Osteoblast (primary cell): ENCODE measurements at regions not wholly inside any gene's neighbourhood (a gene's known extent, or its start where the extent isn't known, plus 50 kb on each side); places are given as distances from the start of the nearest gene placed in this dataset.

Experiments used
- DNase-seq: peaks from one replicate; pipeline ENCODE4 v3.0.0; 2011; ENCODE audit warnings: low spot score, mixed read lengths; ENCODE audit not compliant: insufficient read length; ENCODE audit errors: missing footprints
- H2AFZ ChIP-seq: 2 replicates; pipeline ENCODE4 v1.6.0; 2011; ENCODE audit warnings: mild to moderate bottlenecking, low read length
- H3K27ac ChIP-seq: 2 replicates; pipeline ENCODE4 v1.5.1; 2011; ENCODE audit warnings: mild to moderate bottlenecking, low read depth, low read length, moderate library complexity
- H3K27me3 ChIP-seq: 2 replicates; pipeline ENCODE4 v1.6.0; 2012; ENCODE audit warnings: mild to moderate bottlenecking, control low read depth, inconsistent platforms, low read length, moderate library complexity; ENCODE audit not compliant: insufficient read depth
- H3K36me3 ChIP-seq: 2 replicates; pipeline ENCODE4 v1.5.1; 2011; ENCODE audit warnings: mild to moderate bottlenecking, low read length, control low read depth, moderate library complexity; ENCODE audit not compliant: insufficient read depth
- H3K4me1 ChIP-seq: 2 replicates; pipeline ENCODE4 v1.5.1; 2011; ENCODE audit warnings: mild to moderate bottlenecking, low read length, control low read depth, moderate library complexity; ENCODE audit not compliant: insufficient read depth
- H3K4me2 ChIP-seq: 2 replicates; pipeline ENCODE4 v1.6.0; 2011; ENCODE audit warnings: mild to moderate bottlenecking, low read length; ENCODE audit not compliant: insufficient read depth
- H3K4me3 ChIP-seq: fragments of 200-600 bp; sonication (generic); 3 replicates; pipeline ENCODE4 v1.5.1; 2012; ENCODE audit warnings: mild to moderate bottlenecking, low read length, inconsistent platforms; ENCODE audit not compliant: insufficient read depth
- H3K79me2 ChIP-seq: 2 replicates; pipeline ENCODE4 v1.6.0; 2012; ENCODE audit warnings: mild to moderate bottlenecking, low read length, control low read depth, inconsistent platforms; ENCODE audit not compliant: insufficient read depth
- H3K9me3 ChIP-seq: 2 replicates; pipeline ENCODE4 v1.5.1; 2011; ENCODE audit warnings: low read depth, low read length, control low read depth
- H4K20me1 ChIP-seq: 2 replicates; pipeline ENCODE4 v1.6.0; 2012; ENCODE audit warnings: mild to moderate bottlenecking, low read length, control low read depth; ENCODE audit not compliant: insufficient read depth
- CTCF ChIP-seq: IDR thresholded peaks from 2 replicates; pipeline ENCODE4 v1.5.1; 2011; ENCODE audit warnings: mild to moderate bottlenecking, low read depth, low read length, moderate library complexity; ENCODE audit errors: extremely low read depth

GRCh38 chr7:125547505-125547904 is 617.9 kb upstream of the POT1 start:
- Histone ChIP-seq H3K4me3 (no peak overlapping the region), H3K4me2 (no peak overlapping the region), H3K27me3 (no peaks in the 10 kb centered on the region), H4K20me1 (no peaks in the 10 kb centered on the region), H3K9me3 (peaks cover 2% of the 10 kb centered on the region), H2AFZ (no peak overlapping the region), H3K27ac (no peak overlapping the region), H3K79me2 (no peaks in the 10 kb centered on the region), H3K36me3 (no peaks in the 10 kb centered on the region), H3K4me1 (no peaks in the 10 kb centered on the region)
- no peak for DNase-seq
- TF ChIP-seq CTCF, result no peak

- Histone ChIP-seq H3K27me3 (no peaks in the 10 kb centered on the region), H3K4me1 (no peaks in the 10 kb centered on the region), H4K20me1 (no peaks in the 10 kb centered on the region), H3K4me2 (no peak overlapping the region), H3K4me3 (no peak overlapping the region), H2AFZ (no peak overlapping the region), H3K27ac (no peak overlapping the region), H3K9me3 (peaks cover 2% of the 10 kb centered on the region), H3K36me3 (no peaks in the 10 kb centered on the region), H3K79me2 (no peaks in the 10 kb centered on the region)
- TF ChIP-seq CTCF, result no peak
- no peak for DNase-seq
Observed at GRCh38 chr7:125530553-125530952, 600.9 kb upstream of the POT1 start.

- Histone ChIP-seq H3K4me3 (no peak overlapping the region), H3K36me3 (no peaks in the 10 kb centered on the region), H3K9me3 (no peaks in the 10 kb centered on the region), H2AFZ (no peak overlapping the region), H3K27ac (no peak overlapping the region), H3K4me2 (no peak overlapping the region), H4K20me1 (no peaks in the 10 kb centered on the region), H3K79me2 (no peaks in the 10 kb centered on the region), H3K27me3 (no peaks in the 10 kb centered on the region), H3K4me1 (no peaks in the 10 kb centered on the region)
- no peak for TF ChIP-seq CTCF
- DNase-seq, result no peak
Observed at GRCh38 chr7:125529249-125529648, 599.6 kb upstream of the POT1 start.

- no peaks in the 10 kb centered on the region for H3K9me3 ChIP-seq
- no peak for DNase-seq
- no peaks in the 10 kb centered on the region for H3K27me3 ChIP-seq
- no peaks in the 10 kb centered on the region for H4K20me1 ChIP-seq
- H3K4me1 ChIP-seq, result no peaks in the 10 kb centered on the region
- H3K4me2 ChIP-seq, result no peak overlapping the region
- no peak overlapping the region for H3K4me3 ChIP-seq
- H2AFZ ChIP-seq, result no peak overlapping the region
- TF ChIP-seq CTCF, result no peak
- H3K79me2 ChIP-seq, result no peaks in the 10 kb centered on the region
- no peaks in the 10 kb centered on the region for H3K36me3 ChIP-seq
- no peak overlapping the region for H3K27ac ChIP-seq
Observed at GRCh38 chr7:125526958-125527357, 597.3 kb upstream of the POT1 start.
